Trophoblast cell (in vitro differentiated cells and primary cell): ENCODE measurements at regions not wholly inside any gene's neighbourhood (a gene's known extent, or its start where the extent isn't known, plus 50 kb on each side); places are given as distances from the start of the nearest gene placed in this dataset.

Experiments
- DNase-seq, 2 donors: peaks; one replicate each; pipeline ENCODE4 v3.0.0-alpha.2; 2016
- H2AFZ ChIP-seq: 2 replicates; pipeline ENCODE4 v1.6.1; 2013; ENCODE audit warnings: low read length, moderate library complexity, mild to moderate bottlenecking; ENCODE audit not compliant: insufficient read depth, poor library complexity
- H2AK5ac ChIP-seq: 2 replicates; pipeline ENCODE4 v1.6.1; 2013; ENCODE audit warnings: mild to moderate bottlenecking, low read length
- H2BK120ac ChIP-seq: 2 replicates; pipeline ENCODE4 v1.6.1; 2013; ENCODE audit warnings: low read length, mild to moderate bottlenecking, moderate library complexity; ENCODE audit not compliant: insufficient read depth, poor library complexity
- H2BK12ac ChIP-seq: 2 replicates; pipeline ENCODE4 v1.6.1; 2013; ENCODE audit warnings: mild to moderate bottlenecking, low read length, moderate library complexity
- H2BK5ac ChIP-seq: 2 replicates; pipeline ENCODE4 v1.6.1; 2013; ENCODE audit warnings: low read length, low read depth, moderate library complexity, mild to moderate bottlenecking; ENCODE audit not compliant: poor library complexity
- H3K14ac ChIP-seq: 2 replicates; pipeline ENCODE4 v1.6.1; 2013; ENCODE audit warnings: mild to moderate bottlenecking, low read length
- H3K18ac ChIP-seq: 2 replicates; pipeline ENCODE4 v1.6.1; 2013; ENCODE audit warnings: mild to moderate bottlenecking, low read length
- H3K23ac ChIP-seq: 2 replicates; pipeline ENCODE4 v1.6.1; 2013; ENCODE audit warnings: low read length
- H3K27ac ChIP-seq: 2 replicates; pipeline ENCODE4 v1.5.1; 2013; ENCODE audit warnings: low read depth, mild to moderate bottlenecking, inconsistent platforms, low read length, moderate library complexity
- H3K27me3 ChIP-seq: 2 replicates; pipeline ENCODE4 v1.6.1; 2013; ENCODE audit warnings: inconsistent platforms, mild to moderate bottlenecking, low read length, moderate library complexity; ENCODE audit not compliant: insufficient read depth
- H3K36me3 ChIP-seq, 2 experiments: 1 replicate in 1 of 2; 2 replicates in 1 of 2; pipeline ENCODE4 v1.6.1; 2013; ENCODE audit warnings: low read length in 2 of 2, mild to moderate bottlenecking in 2 of 2, moderate library complexity in 1 of 2; ENCODE audit not compliant: insufficient read depth in 2 of 2, control insufficient read depth in 1 of 2
- H3K4ac ChIP-seq: 2 replicates; pipeline ENCODE4 v1.6.1; 2013; ENCODE audit warnings: low read depth, mild to moderate bottlenecking, low read length, moderate library complexity
- H3K4me1 ChIP-seq, 2 experiments: 1 replicate in 1 of 2; 2 replicates in 1 of 2; pipeline ENCODE4 v1.6.1; 2013; ENCODE audit warnings: low read length in 2 of 2, mild to moderate bottlenecking in 2 of 2, moderate library complexity in 1 of 2; ENCODE audit not compliant: insufficient read depth in 2 of 2, control insufficient read depth in 1 of 2
- H3K4me2 ChIP-seq: 2 replicates; pipeline ENCODE4 v1.6.1; 2013; ENCODE audit warnings: inconsistent platforms, mild to moderate bottlenecking, low read length, moderate library complexity
- H3K4me3 ChIP-seq: 2 replicates; pipeline ENCODE4 v1.5.1; 2013; ENCODE audit warnings: mild to moderate bottlenecking, low read depth, low read length, inconsistent platforms
- H3K79me1 ChIP-seq: one replicate; pipeline ENCODE4 v1.6.1; 2013; ENCODE audit warnings: low read length
- H3K79me2 ChIP-seq: 2 replicates; pipeline ENCODE4 v1.6.1; 2013; ENCODE audit warnings: low read length, mild to moderate bottlenecking; ENCODE audit not compliant: control insufficient read depth, insufficient read depth, poor library complexity
- H3K9ac ChIP-seq: 2 replicates; pipeline ENCODE4 v1.6.1; 2013; ENCODE audit warnings: mild to moderate bottlenecking, low read length
- H3K9me3 ChIP-seq: 2 replicates; pipeline ENCODE4 v1.6.1; 2013; ENCODE audit warnings: low read depth, mild to moderate bottlenecking, control low read depth, inconsistent platforms, low read length; ENCODE audit not compliant: insufficient read depth
- H4K12ac ChIP-seq: 2 replicates; pipeline ENCODE4 v1.6.1; 2013; ENCODE audit warnings: low read depth, mild to moderate bottlenecking, low read length, moderate library complexity
- H4K8ac ChIP-seq: 2 replicates; pipeline ENCODE4 v1.6.1; 2013; ENCODE audit warnings: low read depth, mild to moderate bottlenecking, low read length, moderate library complexity
- H4K91ac ChIP-seq: one replicate; pipeline ENCODE4 v1.6.1; 2013; ENCODE audit warnings: low read depth, mild to moderate bottlenecking, low read length, moderate library complexity
- WGBS: extraction: QIAGEN DNeasy Blood & Tissue Kit; methylation state at CpG from one replicate; pipeline ENCODE4 v1.1.7; 2013; ENCODE audit warnings: missing lambda C conversion rate; ENCODE audit not compliant: insufficient read length, insufficient coverage; ENCODE audit errors: extremely low coverage; 5-methylcytosine and 5-hydroxymethylcytosine counted together

DNA sequence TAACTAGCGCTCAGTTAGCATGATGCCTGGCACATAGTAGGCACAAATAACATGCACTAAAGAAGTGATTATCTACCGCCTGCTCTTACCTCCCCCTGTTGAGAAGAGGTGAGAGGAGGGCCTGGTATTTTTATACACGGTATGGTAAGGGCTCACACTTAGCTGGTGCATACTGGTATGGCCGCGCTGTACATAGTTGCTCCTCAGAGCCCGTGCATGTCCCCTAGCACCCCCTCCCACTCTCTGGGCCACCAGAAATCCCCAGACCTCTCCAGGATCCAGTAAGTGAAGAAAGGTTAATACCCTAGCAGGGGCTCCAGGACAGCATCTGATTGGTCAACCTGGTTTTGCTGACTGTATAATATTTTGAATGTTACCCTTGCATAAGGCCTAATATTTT is 121.4 kb downstream of the RAB11FIP2 start:
- Histone ChIP-seq H2BK5ac (no peak overlapping the region), H3K4ac (no peak overlapping the region), H3K27me3 (no peaks in the 10 kb centered on the region), H3K79me1 (no peaks in the 10 kb centered on the region), H3K23ac (no peak overlapping the region), H2BK12ac (no peak overlapping the region), H3K4me3 (no peak overlapping the region), H2BK120ac (no peak overlapping the region), H3K27ac (no peak overlapping the region), H3K9me3 (no peaks in the 10 kb centered on the region), H3K14ac (no peak overlapping the region), H2AFZ (no peak overlapping the region), H4K12ac (no peak overlapping the region), H3K36me3 (no peaks in the 10 kb centered on the region), H3K4me2 (no peak overlapping the region), H3K9ac (no peak overlapping the region), H3K18ac (no peak overlapping the region), H2AK5ac (no peak overlapping the region), H3K79me2 (no peaks in the 10 kb centered on the region), H3K4me1 (no peaks in the 10 kb centered on the region), H4K91ac (no peak overlapping the region), H4K8ac (no peak overlapping the region)
- no CpG with 5 or more reads among the region's 6 CpGs for WGBS
- DNase-seq, result no peak

DNA sequence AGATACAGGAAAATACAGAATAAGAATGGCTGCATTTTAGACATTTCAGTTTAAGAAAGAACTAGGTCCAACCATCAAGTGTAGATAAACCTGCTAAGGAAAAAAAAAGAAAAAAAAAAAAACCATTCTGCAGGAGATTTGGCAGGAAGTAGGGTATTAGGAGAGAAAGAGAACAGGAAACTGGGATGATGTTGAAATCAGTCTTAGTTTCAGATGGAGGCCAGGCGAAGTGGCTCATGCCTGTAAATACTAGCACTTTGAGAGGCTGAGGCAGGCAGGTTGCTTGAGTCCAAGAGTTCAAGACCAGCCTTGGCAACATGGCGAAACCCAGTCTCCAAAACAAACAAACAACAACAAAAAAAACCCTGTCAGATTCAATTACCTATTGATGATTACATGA is 120.2 kb downstream of the RAB11FIP2 start:
- no peak overlapping the region for H2BK120ac ChIP-seq
- no peak overlapping the region for H3K14ac ChIP-seq
- H4K12ac ChIP-seq, result no peak overlapping the region
- H3K9me3 ChIP-seq, result no peaks in the 10 kb centered on the region
- H3K4me2 ChIP-seq, result no peak overlapping the region
- H3K79me2 ChIP-seq, result no peaks in the 10 kb centered on the region
- H3K23ac ChIP-seq, result no peak overlapping the region
- no peak overlapping the region for H3K27ac ChIP-seq
- H3K4me3 ChIP-seq, result no peak overlapping the region
- H2BK12ac ChIP-seq, result no peak overlapping the region
- no peak for DNase-seq
- no peak overlapping the region for H4K8ac ChIP-seq
- no peaks in the 10 kb centered on the region for H3K27me3 ChIP-seq
- no peak overlapping the region for H3K9ac ChIP-seq
- no peak overlapping the region for H3K4ac ChIP-seq
- H2AFZ ChIP-seq, result no peak overlapping the region
- no CpG with 5 or more reads among the region's 2 CpGs for WGBS
- H3K36me3 ChIP-seq, result no peaks in the 10 kb centered on the region
- H3K4me1 ChIP-seq, result no peaks in the 10 kb centered on the region
- no peaks in the 10 kb centered on the region for H3K79me1 ChIP-seq
- H3K18ac ChIP-seq, result no peak overlapping the region
- H4K91ac ChIP-seq, result no peak overlapping the region
- H2AK5ac ChIP-seq, result no peak overlapping the region
- no peak overlapping the region for H2BK5ac ChIP-seq

DNA sequence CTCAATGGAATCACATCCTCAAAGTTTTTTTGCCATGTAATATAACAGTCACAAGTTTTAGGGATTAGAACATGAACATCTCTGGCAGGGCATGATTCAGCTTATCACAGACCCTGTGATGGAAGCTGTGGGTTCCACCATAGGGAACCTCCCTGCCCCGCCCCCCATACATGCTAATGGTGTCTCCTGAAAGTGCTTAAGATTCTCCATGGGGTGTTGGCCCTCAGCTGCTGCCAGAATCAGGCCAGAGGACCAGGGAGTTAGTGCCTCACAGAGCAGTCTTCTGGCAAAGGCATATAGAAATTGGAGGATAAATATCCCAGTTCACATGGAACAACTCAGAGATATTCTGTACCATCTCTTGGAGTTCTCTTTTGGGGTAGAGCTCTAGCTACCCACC is 119.4 kb downstream of the RAB11FIP2 start:
- Histone ChIP-seq H3K9me3 (no peaks in the 10 kb centered on the region), H2BK120ac (no peak overlapping the region), H2AK5ac (no peak overlapping the region), H2BK5ac (no peak overlapping the region), H3K27me3 (no peaks in the 10 kb centered on the region), H3K79me1 (no peaks in the 10 kb centered on the region), H4K91ac (no peak overlapping the region), H2AFZ (no peak overlapping the region), H4K12ac (no peak overlapping the region), H3K14ac (no peak overlapping the region), H4K8ac (no peak overlapping the region), H3K4me3 (no peak overlapping the region), H3K4ac (no peak overlapping the region), H3K36me3 (no peaks in the 10 kb centered on the region), H3K9ac (no peak overlapping the region), H3K4me1 (no peaks in the 10 kb centered on the region), H3K18ac (no peak overlapping the region), H2BK12ac (no peak overlapping the region), H3K79me2 (no peaks in the 10 kb centered on the region), H3K23ac (no peak overlapping the region), H3K4me2 (no peak overlapping the region), H3K27ac (no peak overlapping the region)
- DNase-seq, result no peak
- WGBS, result no CpG with 5 or more reads among the region's 1 CpG

DNA sequence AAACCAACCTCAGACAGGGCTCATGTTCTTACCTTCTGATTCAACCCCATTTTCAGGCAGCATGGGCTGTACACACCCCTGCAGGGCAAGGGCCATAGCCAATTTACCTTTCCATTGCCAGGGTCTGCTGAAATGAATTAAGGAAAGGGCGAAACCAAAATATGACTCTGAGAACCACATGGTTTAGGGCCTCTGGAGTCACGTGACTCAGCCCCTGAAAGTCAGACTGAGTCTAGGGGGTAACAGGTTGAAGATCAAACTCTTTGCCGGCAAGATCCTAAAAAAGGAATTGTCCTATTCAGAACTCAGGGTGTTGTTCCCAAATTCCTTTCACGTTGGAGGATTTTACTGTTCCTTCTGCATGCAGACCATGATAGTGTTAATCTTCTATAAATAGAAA is 118.9 kb downstream of the RAB11FIP2 start:
- Histone ChIP-seq H3K27me3 (no peaks in the 10 kb centered on the region), H3K79me1 (no peaks in the 10 kb centered on the region), H3K23ac (no peak overlapping the region), H3K4me3 (no peak overlapping the region), H3K9ac (no peak overlapping the region), H3K27ac (no peak overlapping the region), H2BK12ac (no peak overlapping the region), H2AFZ (no peak overlapping the region), H3K4me1 (no peaks in the 10 kb centered on the region), H2BK5ac (no peak overlapping the region), H3K4ac (no peak overlapping the region), H3K14ac (no peak overlapping the region), H3K4me2 (no peak overlapping the region), H4K8ac (no peak overlapping the region), H3K79me2 (no peaks in the 10 kb centered on the region), H2AK5ac (no peak overlapping the region), H4K12ac (no peak overlapping the region), H4K91ac (no peak overlapping the region), H2BK120ac (no peak overlapping the region), H3K36me3 (no peaks in the 10 kb centered on the region), H3K18ac (no peak overlapping the region), H3K9me3 (no peaks in the 10 kb centered on the region)
- DNase-seq, result no peak
- WGBS, result no CpG with 5 or more reads among the region's 4 CpGs
